Heart left ventricle (tissue), 13 donors: ENCODE measurements at regions not wholly inside any gene's neighbourhood (a gene's known extent, or its start where the extent isn't known, plus 50 kb on each side); places are given as distances from the start of the nearest gene placed in this dataset.

Source experiments
- CTCF ChIP-seq, 12 donors: fragments of 200-600 bp; sonication (generic) in 4 of 12; IDR thresholded peaks; one replicate each; pipeline versions ENCODE4 v1.5.0 to v1.8.0; 2018 to 2022; ENCODE audit warnings: antibody characterized with exemption in 12 of 12, mild to moderate bottlenecking in 5 of 12
- POLR2A ChIP-seq, 2 donors: fragments of 450-650 bp; IDR thresholded peaks; one replicate each; pipeline ENCODE4 v1.6.1; 2017; ENCODE audit warnings: antibody characterized with exemption in 2 of 2, mild to moderate bottlenecking in 2 of 2, moderate library complexity in 2 of 2
- donor health status: ischemic (EF 13 %, LVEDD 7.1; RV severe dilation, severe dysfunction).
- donor health status: DM: no; HTN: yes; CAD: no.
- donor health status: DM: no; HTN: no; CAD: no.
- donor health status: ischemic (EF 25% LVEDD 6.9; RV normal size, moderate dysfunction).
- donor health status: ischemic (EF 25% LVEDD 5.7; RV mildly dilated, moderate dysfunction).
- donor health status: ischemic (EF 35%, LVEDD 5.7; RV mildly dilated, moderate dysfunction).
- donor health status: nonischemic (EF 11% LVEDD 7.7; RV severe dilation, severe dysfunction).
- donor health status: DM: yes; HTN: yes; CAD: no.
- donor health status: PGD.
- donor health status: ischemic (EF 29% LVEDD 5.4; RV normal size, mild dysfunction).
- donor health status: nonischemic (EF 23%, LVEDD 6.1; RV moderate dilation, normal function).

DNA sequence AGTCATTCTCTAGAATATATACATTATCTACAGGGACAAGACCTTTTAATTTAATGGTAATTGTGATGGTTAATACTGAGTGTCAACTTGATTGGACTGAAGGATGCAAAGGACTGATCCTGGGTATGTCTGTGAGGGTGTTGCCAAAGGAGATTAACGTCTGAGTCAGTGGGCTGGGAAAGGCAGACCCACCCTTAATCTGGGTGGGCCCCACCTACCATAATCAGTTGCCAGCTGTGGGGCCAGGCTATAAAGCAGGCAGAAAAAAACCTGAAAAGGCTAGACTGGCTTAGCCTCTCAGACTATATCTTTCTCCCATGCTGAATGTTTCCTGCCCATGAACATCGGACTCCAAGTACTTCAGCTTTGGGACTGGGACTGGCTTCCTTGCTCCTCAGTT lies 112.2 kb upstream of the SMC2 start:
- TF ChIP-seq CTCF (IDR thresholded peaks at IDR 0.05) (no peak), POLR2A (IDR thresholded peaks at IDR 0.05) (no peak)
